Left colon (tissue), 2 donors: ENCODE measurements at regions not wholly inside any gene's neighbourhood (a gene's known extent, or its start where the extent isn't known, plus 50 kb on each side); places are given as distances from the start of the nearest gene placed in this dataset.

Experiments used
- ATAC-seq: fragments of 200-7000 bp; cut with Tn5 transposase; one replicate; pipeline ENCODE4 v1.9.1; 2020; ENCODE audit warnings: mild to moderate bottlenecking, moderate library complexity
- DNase-seq, 2 donors: peaks; one replicate each; pipeline ENCODE4 v3.0.0-alpha.2; 2020
- intact Hi-C, 2 donors: fragments of 100-400 bp; cut with DNase I in 1 of 2; cut with micrococcal nuclease in 1 of 2; formaldehyde crosslinking; loops; one replicate each; pipeline versions ENCODE4 v1.11.2 to v1.14.0; 2022; cut with DNase I, micrococcal nuclease
- donor health status: DM: no; HTN: no; CAD: no.
- donor health status: DM: yes; HTN: yes; CAD: no.

DNA sequence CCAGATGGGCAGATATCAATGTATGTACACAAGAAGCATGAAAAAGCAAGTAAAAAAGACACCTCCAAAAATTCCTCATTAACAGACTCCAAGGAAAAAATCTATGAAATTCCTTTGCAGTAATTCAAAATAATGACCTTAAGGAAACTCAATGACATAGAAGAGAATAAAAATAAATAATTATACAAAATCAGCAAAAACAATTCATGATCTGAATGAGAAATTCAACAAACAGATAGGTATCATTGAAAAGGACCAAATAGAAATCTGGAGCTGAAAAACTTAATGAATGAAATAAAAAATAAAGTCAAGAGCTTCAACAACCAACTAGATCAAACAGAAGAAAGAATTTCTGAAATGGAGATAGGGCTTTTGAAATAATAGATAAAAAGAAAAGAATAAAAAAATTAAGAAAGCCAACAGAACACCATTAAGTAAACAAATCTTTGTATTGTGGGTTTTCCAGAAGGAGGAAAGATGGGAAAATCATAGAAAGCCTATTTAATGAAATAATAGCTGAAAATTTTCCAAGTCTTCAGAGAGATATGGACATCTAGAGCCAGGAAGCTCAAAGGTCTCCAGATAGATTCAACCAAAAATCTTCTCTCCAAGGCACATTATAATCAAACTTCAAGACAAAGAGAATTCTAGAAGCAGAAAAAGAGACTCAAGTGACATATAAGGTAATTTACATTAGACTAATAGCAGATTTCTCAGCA lies 52.0 kb upstream of the KCNK1 start:
- ATAC-seq (no peak), DNase-seq (no peak)

More for the DNA sequence above, 52.0 kb upstream of the KCNK1 start:
- intact Hi-C loops = no loop called here
